Right atrium auricular region (tissue), 2 donors: ENCODE measurements at regions not wholly inside any gene's neighbourhood (a gene's known extent, or its start where the extent isn't known, plus 50 kb on each side); places are given as distances from the start of the nearest gene placed in this dataset.
"Not testable (repeated sequence)": the region's sequence is repeated elsewhere in the genome, so short reads cannot be mapped to it uniquely, and the experiment has no call there.

ENCODE experiments used
- DNase-seq: peaks from one replicate; pipeline ENCODE4 v3.0.0-alpha.2; 2019; ENCODE audit warnings: low spot score
- H3K27ac ChIP-seq, 2 donors: fragments of 200-600 bp; sonication (generic); 1 replicate in 1 of 2; 2 replicates in 1 of 2; pipeline ENCODE4 v1.5.1; 2016 to 2019
- H3K27me3 ChIP-seq, 2 donors: fragments of 200-600 bp; sonication (generic); one replicate each; pipeline versions ENCODE4 v1.5.1 to v1.6.0; 2017 to 2019
- H3K36me3 ChIP-seq: fragments of 200-600 bp; sonication (generic); one replicate; pipeline ENCODE4 v1.5.1; 2016
- H3K4me1 ChIP-seq, 2 donors: fragments of 200-600 bp; sonication (generic); one replicate each; pipeline versions ENCODE4 v1.5.1 to v1.6.0; 2017 to 2019
- H3K4me3 ChIP-seq, 2 donors: fragments of 200-600 bp; sonication (generic); 1 replicate in 1 of 2; 2 replicates in 1 of 2; pipeline ENCODE4 v1.5.1; 2017 to 2019; ENCODE audit warnings: mild to moderate bottlenecking in 1 of 2, moderate library complexity in 1 of 2
- H3K9me3 ChIP-seq, 2 donors: fragments of 200-600 bp; sonication (generic); one replicate each; pipeline ENCODE4 v1.5.1; 2019
- CTCF ChIP-seq, 2 donors: fragments of 200-600 bp; sonication (generic); IDR thresholded peaks; one replicate each; pipeline ENCODE4 v1.5.1; 2019; ENCODE audit warnings: antibody characterized with exemption in 2 of 2

GRCh38 chr1:157382351-157382750 lies 170.0 kb downstream of the FCRL5 start:
- Histone ChIP-seq H3K27me3 (no peaks in the 10 kb centered on the region), H3K27ac (no peak overlapping the region), H3K9me3 (no peaks in the 10 kb centered on the region), H3K4me1 (no peaks in the 10 kb centered on the region), H3K36me3 (no peaks in the 10 kb centered on the region), H3K4me3 (no peak overlapping the region)
- DNase-seq, result no peak
- no peak for TF ChIP-seq CTCF (IDR thresholded peaks at IDR 0.05)

GRCh38 chr1:157380523-157380922 lies 171.8 kb downstream of the FCRL5 start:
- DNase-seq, result no peak
- Histone ChIP-seq H3K36me3 (no peaks in the 10 kb centered on the region), H3K4me1 (no peaks in the 10 kb centered on the region), H3K4me3 (no peak overlapping the region), H3K27me3 (no peaks in the 10 kb centered on the region), H3K9me3 (no peaks in the 10 kb centered on the region), H3K27ac (no peak overlapping the region)
- TF ChIP-seq CTCF (IDR thresholded peaks at IDR 0.05), result no peak

- not testable (repeated sequence) for H3K9me3 ChIP-seq, H3K36me3 ChIP-seq, DNase-seq, H3K4me1 ChIP-seq, H3K27me3 ChIP-seq, H3K27ac ChIP-seq, H3K4me3 ChIP-seq
- peak in 1 of 2 donors; percentile 47 for TF ChIP-seq CTCF (IDR thresholded peaks at IDR 0.05)
These were observed 175.0 kb downstream of the FCRL5 start for GRCh38 chr1:157377280-157377713.

DNA sequence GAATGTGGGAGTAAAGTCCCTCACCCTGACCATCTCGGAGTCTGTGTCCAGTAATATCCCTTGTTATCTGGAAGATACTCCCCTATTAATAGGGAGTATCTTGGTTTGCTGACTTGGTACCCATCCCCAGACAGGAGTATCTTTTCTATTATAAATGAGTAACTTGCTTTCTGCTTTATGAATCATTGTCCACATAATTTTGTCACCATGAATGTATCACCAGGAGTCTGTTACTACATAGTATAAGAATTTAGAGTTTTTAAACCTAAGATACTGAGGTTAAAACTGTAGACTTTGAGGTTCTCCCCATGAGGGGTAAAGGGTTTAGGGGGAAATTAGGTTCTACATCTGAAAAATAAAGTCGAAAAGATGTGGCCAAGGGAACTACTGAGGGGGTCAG lies 175.6 kb downstream of the FCRL5 start:
- no peak for TF ChIP-seq CTCF (IDR thresholded peaks at IDR 0.05)
- Histone ChIP-seq H3K36me3 (no peaks in the 10 kb centered on the region), H3K4me3 (no peak overlapping the region), H3K9me3 (no peaks in the 10 kb centered on the region), H3K27ac (no peak overlapping the region), H3K27me3 (no peaks in the 10 kb centered on the region), H3K4me1 (no peaks in the 10 kb centered on the region)
- DNase-seq, result no peak

DNA sequence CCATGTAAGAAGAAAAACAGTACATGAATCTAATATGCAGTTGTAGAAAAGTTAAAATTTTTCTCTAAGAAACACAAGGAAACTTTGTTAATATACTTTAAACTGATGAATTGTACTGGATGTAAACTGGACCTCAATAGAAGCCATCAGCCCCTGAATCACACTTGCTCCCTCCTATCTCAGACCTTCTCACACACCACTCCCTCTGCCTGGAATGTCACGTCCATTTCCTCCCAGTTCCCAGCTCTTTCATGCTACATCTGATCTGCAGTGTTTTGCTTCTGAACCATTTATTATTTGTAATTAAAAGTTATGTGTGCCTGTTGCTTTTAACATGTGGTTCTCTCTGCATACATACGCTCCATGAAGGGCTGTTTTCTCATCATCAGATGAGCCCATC lies 180.0 kb downstream of the FCRL5 start:
- not testable (repeated sequence) for H3K27me3 ChIP-seq, H3K27ac ChIP-seq, H3K36me3 ChIP-seq, DNase-seq, H3K4me1 ChIP-seq, H3K4me3 ChIP-seq, H3K9me3 ChIP-seq

DNA sequence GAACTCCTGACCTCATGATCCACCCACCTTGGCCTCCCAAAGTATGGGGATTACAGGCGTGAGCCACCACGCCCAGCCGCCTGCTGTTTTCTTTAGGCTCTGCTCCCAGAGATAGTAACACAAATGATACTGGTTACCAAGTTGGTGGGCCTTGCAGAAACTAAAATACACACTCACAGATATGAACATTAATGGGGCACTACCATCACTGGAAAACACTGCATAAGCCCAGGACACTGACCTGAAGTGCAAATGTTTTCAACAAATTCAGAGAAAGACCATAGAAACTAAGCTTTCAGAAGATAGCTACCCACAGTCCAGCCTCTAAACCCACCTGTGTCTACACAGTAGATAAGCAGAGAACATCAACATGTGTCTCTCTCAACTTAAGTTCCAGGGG lies 180.5 kb downstream of the FCRL5 start:
- H3K27me3 ChIP-seq, result no peaks in the 10 kb centered on the region
- no peaks in the 10 kb centered on the region for H3K4me1 ChIP-seq
- no peak for TF ChIP-seq CTCF (IDR thresholded peaks at IDR 0.05)
- H3K27ac ChIP-seq, result no peak overlapping the region
- H3K36me3 ChIP-seq, result no peaks in the 10 kb centered on the region
- H3K9me3 ChIP-seq, result no peaks in the 10 kb centered on the region
- no peak overlapping the region for H3K4me3 ChIP-seq
- DNase-seq, result no peak
